ENCODE measurements at regions not wholly inside any gene's neighbourhood (a gene's known extent, or its start where the extent isn't known, plus 50 kb on each side); places are given as distances from the start of the nearest gene placed in this dataset.

- TF ChIP-seq EP300 (IDR thresholded peaks at IDR 0.05; ENCODE audit: low read depth in 2 of 2, low read length in 2 of 2) (peak in 1 of 2 experiments; percentile 57; a peak in 2 of 4 replicates), EP300 (CRISPR knock-in tag; IDR thresholded peaks at IDR 0.05; ENCODE audit: borderline replicate concordance) (no peak), PAXIP1 (CRISPR knock-in tag; conservative IDR thresholded peaks at IDR 0.05) (peak; percentile 79), ZKSCAN8 (CRISPR knock-in tag; IDR thresholded peaks at IDR 0.05; ENCODE audit: borderline replicate concordance) (no peak), EHMT2 (IDR thresholded peaks at IDR 0.05; ENCODE audit: borderline replicate concordance, low read depth, low read length) (peak; percentile 78; the same call in 1 of the 2 replicates), PPARG (CRISPR knock-in tag; conservative IDR thresholded peaks at IDR 0.05) (peak; percentile 37; the same call in 1 of the 2 replicates), SRSF9 (IDR thresholded peaks at IDR 0.05; ENCODE audit: borderline replicate concordance, insufficient read depth, low read depth, low read length, poor library complexity, severe bottlenecking) (no peak), ZBTB21 (CRISPR knock-in tag; IDR thresholded peaks at IDR 0.05) (peak; percentile 73; the same call in 1 of the 2 replicates), MIXL1 (CRISPR knock-in tag; IDR thresholded peaks at IDR 0.05) (0 out of 2 replicates have a peak, but pooled peaks have one; percentile 39), POGZ (CRISPR knock-in tag; IDR thresholded peaks at IDR 0.05) (peak; percentile 42; the same call in 1 of the 2 replicates), CC2D1A (CRISPR knock-in tag; IDR thresholded peaks at IDR 0.05) (no peak), HDAC1 (CRISPR knock-in tag; IDR thresholded peaks at IDR 0.05) (0 out of 2 replicates have a peak, but pooled peaks have one; percentile 27), ZNF17 (CRISPR knock-in tag; IDR thresholded peaks at IDR 0.05) (0 out of 2 replicates have a peak, but pooled peaks have one; percentile 37), THAP11 (CRISPR knock-in tag; IDR thresholded peaks at IDR 0.05) (0 out of 2 replicates have a peak, but pooled peaks have one; percentile 35), NR2C2 (CRISPR knock-in tag; IDR thresholded peaks at IDR 0.05; ENCODE audit: borderline replicate concordance) (peak; percentile 70), ONECUT2 (CRISPR knock-in tag; IDR thresholded peaks at IDR 0.05) (0 out of 2 replicates have a peak, but pooled peaks have one; percentile 11), ZNF264 (CRISPR knock-in tag; IDR thresholded peaks at IDR 0.05) (no peak), ZFP1 (CRISPR knock-in tag; IDR thresholded peaks at IDR 0.05) (0 out of 2 replicates have a peak, but pooled peaks have one; percentile 23), SMC3 (IDR thresholded peaks at IDR 0.05; ENCODE audit: low read length) (peak; percentile 6; the same call in 1 of the 2 replicates), ZBTB43 (CRISPR knock-in tag; conservative IDR thresholded peaks at IDR 0.05) (no peak), KDM6A (CRISPR knock-in tag; IDR thresholded peaks at IDR 0.05; ENCODE audit: low read depth) (0 out of 2 replicates have a peak, but pooled peaks have one; percentile 44), NFE2 (CRISPR knock-in tag; IDR thresholded peaks at IDR 0.05) (no peak), GLI4 (CRISPR knock-in tag; IDR thresholded peaks at IDR 0.05; ENCODE audit: borderline replicate concordance) (no peak)
- TF ChIP-seq, protein P1, sequence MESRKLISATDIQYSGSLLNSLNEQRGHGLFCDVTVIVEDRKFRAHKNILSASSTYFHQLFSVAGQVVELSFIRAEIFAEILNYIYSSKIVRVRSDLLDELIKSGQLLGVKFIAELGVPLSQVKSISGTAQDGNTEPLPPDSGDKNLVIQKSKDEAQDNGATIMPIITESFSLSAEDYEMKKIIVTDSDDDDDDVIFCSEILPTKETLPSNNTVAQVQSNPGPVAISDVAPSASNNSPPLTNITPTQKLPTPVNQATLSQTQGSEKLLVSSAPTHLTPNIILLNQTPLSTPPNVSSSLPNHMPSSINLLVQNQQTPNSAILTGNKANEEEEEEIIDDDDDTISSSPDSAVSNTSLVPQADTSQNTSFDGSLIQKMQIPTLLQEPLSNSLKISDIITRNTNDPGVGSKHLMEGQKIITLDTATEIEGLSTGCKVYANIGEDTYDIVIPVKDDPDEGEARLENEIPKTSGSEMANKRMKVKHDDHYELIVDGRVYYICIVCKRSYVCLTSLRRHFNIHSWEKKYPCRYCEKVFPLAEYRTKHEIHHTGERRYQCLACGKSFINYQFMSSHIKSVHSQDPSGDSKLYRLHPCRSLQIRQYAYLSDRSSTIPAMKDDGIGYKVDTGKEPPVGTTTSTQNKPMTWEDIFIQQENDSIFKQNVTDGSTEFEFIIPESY (CRISPR knock-in tag; IDR thresholded peaks at IDR 0.05), result no peak
- TF ChIP-seq, protein P2, sequence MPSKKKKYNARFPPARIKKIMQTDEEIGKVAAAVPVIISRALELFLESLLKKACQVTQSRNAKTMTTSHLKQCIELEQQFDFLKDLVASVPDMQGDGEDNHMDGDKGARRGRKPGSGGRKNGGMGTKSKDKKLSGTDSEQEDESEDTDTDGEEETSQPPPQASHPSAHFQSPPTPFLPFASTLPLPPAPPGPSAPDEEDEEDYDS (CRISPR knock-in tag; IDR thresholded peaks at IDR 0.05), result 0 out of 2 replicates have a peak, but pooled peaks have one; percentile 19
These were observed 251.7 kb upstream of the SALL1 start (continued) for GRCh38 chr16:51402785-51403184.
